Sigmoid colon (tissue), 6 donors: ENCODE measurements at regions not wholly inside any gene's neighbourhood (a gene's known extent, or its start where the extent isn't known, plus 50 kb on each side); places are given as distances from the start of the nearest gene placed in this dataset.

Experiments
- DNase-seq: peaks from one replicate; pipeline ENCODE4 v3.0.0-alpha.2; 2019
- H3K27ac ChIP-seq, 4 donors: fragments of 200-600 bp; sonication (generic); one replicate each; pipeline ENCODE4 v1.5.1; 2016 to 2019; ENCODE audit warnings: mild to moderate bottlenecking in 1 of 4
- H3K27me3 ChIP-seq, 3 donors: fragments of 200-600 bp; sonication (generic); one replicate each; pipeline ENCODE4 v1.5.1; 2019; ENCODE audit warnings: mild to moderate bottlenecking in 1 of 3
- H3K36me3 ChIP-seq, 4 donors: fragments of 200-600 bp; sonication (generic); one replicate each; pipeline ENCODE4 v1.5.1; 2016 to 2019
- H3K4me1 ChIP-seq, 4 donors: fragments of 200-600 bp; sonication (generic); one replicate each; pipeline ENCODE4 v1.5.1; 2017 to 2019
- H3K4me3 ChIP-seq, 4 donors: fragments of 200-600 bp; sonication (generic); one replicate each; pipeline ENCODE4 v1.5.1; 2017 to 2019; ENCODE audit warnings: mild to moderate bottlenecking in 2 of 4, moderate library complexity in 1 of 4
- H3K9me3 ChIP-seq, 4 donors: fragments of 200-600 bp in 3 of 4; sonication (generic) in 3 of 4; one replicate each; pipeline versions ENCODE4 v1.5.1 to v1.6.1; 2013 to 2019
- CTCF ChIP-seq, 4 experiments: fragments of 450-650 bp in 3 of 4; fragments of 200-600 bp in 1 of 4; IDR thresholded peaks; one replicate each; pipeline ENCODE4 v1.5.1; 2016 to 2019; ENCODE audit warnings: antibody characterized with exemption in 4 of 4, mild to moderate bottlenecking in 3 of 4, moderate library complexity in 2 of 4
- EP300 ChIP-seq, 4 donors: sonication (generic); formaldehyde crosslinking; IDR thresholded peaks; one replicate each; pipeline ENCODE4 v1.6.1; 2017; ENCODE audit warnings: antibody characterized with exemption in 4 of 4
- POLR2A ChIP-seq, 2 donors: fragments of 450-650 bp; IDR thresholded peaks; one replicate each; pipeline ENCODE4 v1.6.1; 2016; ENCODE audit warnings: antibody characterized with exemption in 2 of 2, mild to moderate bottlenecking in 2 of 2, moderate library complexity in 2 of 2
- POLR2AphosphoS5 ChIP-seq, 4 donors: sonication (generic); formaldehyde crosslinking; IDR thresholded peaks; one replicate each; pipeline ENCODE4 v1.6.1; 2017; ENCODE audit warnings: antibody characterized with exemption in 4 of 4
- WGBS, 2 donors: extraction: QIAGEN DNeasy Blood & Tissue Kit; methylation state at CpG; one replicate each; pipeline ENCODE4 v1.1.7; 2013; 5-methylcytosine and 5-hydroxymethylcytosine counted together
- intact Hi-C: fragments of 100-400 bp; cut with DNase I; formaldehyde crosslinking; loops from one replicate; pipeline ENCODE4 v1.15.1; 2023
- donor health status: healthy with polysubstance abuse.
- donor health status: healthy.

GRCh38 chr2:128444816-128445522 lies 126.3 kb upstream of the HS6ST1 start:
- whole genome bisulfite sequencing, 2 donors = 82 to 84% methylated on average over 10 of the region's 10 CpGs
- DNase-seq = no peak
- intact Hi-C loops = no loop called here
- H3K27ac ChIP-seq = no peak overlapping the region
- no peaks in the 10 kb centered on the region for H3K9me3 ChIP-seq
- TF ChIP-seq CTCF (IDR thresholded peaks at IDR 0.05) (no peak), EP300 (IDR thresholded peaks at IDR 0.05) (no peak), POLR2A (IDR thresholded peaks at IDR 0.05) (no peak), POLR2AphosphoS5 (IDR thresholded peaks at IDR 0.05) (no peak)
- H3K27me3 ChIP-seq = no peaks in the 10 kb centered on the region
- H3K36me3 ChIP-seq = no peaks in the 10 kb centered on the region
- H3K4me1 ChIP-seq = peaks cover 0 to 8% (median 6%) of the 10 kb centered on the region in 4 donors
- H3K4me3 ChIP-seq = no peak overlapping the region

GRCh38 chr2:128445523-128445900 lies 126.8 kb upstream of the HS6ST1 start:
- Histone ChIP-seq H3K27me3 (no peaks in the 10 kb centered on the region), H3K4me3 (no peak overlapping the region), H3K4me1 (peaks cover 0 to 8% (median 6%) of the 10 kb centered on the region in 4 donors), H3K9me3 (no peaks in the 10 kb centered on the region), H3K27ac (no peak overlapping the region), H3K36me3 (no peaks in the 10 kb centered on the region)
- 82 to 84% methylated on average over 4 of the region's 4 CpGs for WGBS, 2 donors
- DNase-seq = peak; percentile 39
- no peak for TF ChIP-seq CTCF (IDR thresholded peaks at IDR 0.05)
- TF ChIP-seq POLR2AphosphoS5 (IDR thresholded peaks at IDR 0.05) = no peak
- no peak for TF ChIP-seq POLR2A (IDR thresholded peaks at IDR 0.05)
- intact Hi-C loops = no loop called here

GRCh38 chr2:128446049-128446873 lies 127.6 kb upstream of the HS6ST1 start:
- Histone ChIP-seq H3K36me3 (no peaks in the 10 kb centered on the region), H3K27ac (no peak overlapping the region), H3K4me1 (peaks cover 0 to 8% (median 6%) of the 10 kb centered on the region in 4 donors), H3K4me3 (no peak overlapping the region), H3K27me3 (no peaks in the 10 kb centered on the region), H3K9me3 (no peaks in the 10 kb centered on the region)
- peak; percentile 46 for DNase-seq
- TF ChIP-seq CTCF (IDR thresholded peaks at IDR 0.05) (no peak), POLR2AphosphoS5 (IDR thresholded peaks at IDR 0.05) (no peak), POLR2A (IDR thresholded peaks at IDR 0.05) (no peak), EP300 (IDR thresholded peaks at IDR 0.05) (no peak)
- 79 to 81% methylated on average over 10 of the region's 10 CpGs for WGBS, 2 donors
- intact Hi-C loops = no loop called here

GRCh38 chr2:128446874-128447537 lies 128.3 kb upstream of the HS6ST1 start:
- no peaks in the 10 kb centered on the region for H3K36me3 ChIP-seq
- TF ChIP-seq CTCF (IDR thresholded peaks at IDR 0.05) (no peak), POLR2AphosphoS5 (IDR thresholded peaks at IDR 0.05) (no peak), POLR2A (IDR thresholded peaks at IDR 0.05) (no peak), EP300 (IDR thresholded peaks at IDR 0.05) (no peak)
- H3K4me1 ChIP-seq = peaks cover 0 to 7% (median 5%) of the 10 kb centered on the region in 4 donors
- 73 to 82% methylated on average over 17 of the region's 17 CpGs for WGBS, 2 donors
- H3K27ac ChIP-seq = no peak overlapping the region
- H3K27me3 ChIP-seq = no peaks in the 10 kb centered on the region
- DNase-seq = peak; percentile 57
- H3K9me3 ChIP-seq = no peaks in the 10 kb centered on the region
- intact Hi-C loops = no loop called here
- no peak overlapping the region for H3K4me3 ChIP-seq
